GM19238 (cell line): ENCODE measurements at regions not wholly inside any gene's neighbourhood (a gene's known extent, or its start where the extent isn't known, plus 50 kb on each side); places are given as distances from the start of the nearest gene placed in this dataset.

Source experiments
- DNase-seq: peaks from one replicate; pipeline ENCODE4 v3.0.0; 2011; ENCODE audit warnings: low spot score; ENCODE audit not compliant: insufficient read length

- DNase-seq: no peak
Observed at GRCh38 chr17:413706-414380, 61.2 kb upstream of the RPH3AL start.

- no peak for DNase-seq
Observed at GRCh38 chr17:413016-413350, 60.4 kb upstream of the RPH3AL start.

- no peak for DNase-seq
Observed at GRCh38 chr17:412211-413015, 59.8 kb upstream of the RPH3AL start.

- no peak for DNase-seq
Observed at GRCh38 chr17:411421-412120, 59.0 kb upstream of the RPH3AL start.

- DNase-seq: no peak
Observed at GRCh38 chr17:410543-411401, 58.2 kb upstream of the RPH3AL start.

GRCh38 chr17:409848-410542 is 57.4 kb upstream of the RPH3AL start:
- DNase-seq: peak; percentile 91

- no peak for DNase-seq
Observed at GRCh38 chr17:409308-409847, 56.8 kb upstream of the RPH3AL start.

- DNase-seq: no peak
Observed at GRCh38 chr17:404703-405102, 52.1 kb upstream of the RPH3AL start.
